Heart left ventricle (tissue), 13 donors: ENCODE measurements at regions not wholly inside any gene's neighbourhood (a gene's known extent, or its start where the extent isn't known, plus 50 kb on each side); places are given as distances from the start of the nearest gene placed in this dataset.

Experiments used
- CTCF ChIP-seq, 12 donors: fragments of 200-600 bp; sonication (generic) in 4 of 12; IDR thresholded peaks; one replicate each; pipeline versions ENCODE4 v1.5.0 to v1.8.0; 2018 to 2022; ENCODE audit warnings: antibody characterized with exemption in 12 of 12, mild to moderate bottlenecking in 5 of 12
- POLR2A ChIP-seq, 2 donors: fragments of 450-650 bp; IDR thresholded peaks; one replicate each; pipeline ENCODE4 v1.6.1; 2017; ENCODE audit warnings: antibody characterized with exemption in 2 of 2, mild to moderate bottlenecking in 2 of 2, moderate library complexity in 2 of 2
- donor health status: ischemic (EF 13 %, LVEDD 7.1; RV severe dilation, severe dysfunction).
- donor health status: DM: no; HTN: yes; CAD: no.
- donor health status: DM: no; HTN: no; CAD: no.
- donor health status: ischemic (EF 25% LVEDD 6.9; RV normal size, moderate dysfunction).
- donor health status: ischemic (EF 25% LVEDD 5.7; RV mildly dilated, moderate dysfunction).
- donor health status: ischemic (EF 35%, LVEDD 5.7; RV mildly dilated, moderate dysfunction).
- donor health status: nonischemic (EF 11% LVEDD 7.7; RV severe dilation, severe dysfunction).
- donor health status: DM: yes; HTN: yes; CAD: no.
- donor health status: PGD.
- donor health status: ischemic (EF 29% LVEDD 5.4; RV normal size, mild dysfunction).
- donor health status: nonischemic (EF 23%, LVEDD 6.1; RV moderate dilation, normal function).

GRCh38 chr13:44129418-44129817, 244.2 kb upstream of the SERP2 start:
- TF ChIP-seq CTCF (IDR thresholded peaks at IDR 0.05) (no peak), POLR2A (IDR thresholded peaks at IDR 0.05) (no peak)
